GM18520 (cell line): ENCODE measurements at regions not wholly inside any gene's neighbourhood (a gene's known extent, or its start where the extent isn't known, plus 50 kb on each side); places are given as distances from the start of the nearest gene placed in this dataset.
"Not testable (repeated sequence)": the region's sequence is repeated elsewhere in the genome, so short reads cannot be mapped to it uniquely, and the experiment has no call there.

ENCODE experiments used
- ATAC-seq: cut with Tn5 transposase; IDR thresholded peaks from one replicate; pipeline ENCODE4 v1.9.1; 2021; ENCODE audit not compliant: unreplicated experiment

- ATAC-seq, result no peak
Measured at GRCh38 chr17:72565006-72565405, 444.2 kb downstream of the SOX9 start.

- no peak for ATAC-seq
Measured at GRCh38 chr17:72565758-72566157, 444.9 kb downstream of the SOX9 start.

- ATAC-seq, result no peak
Measured at GRCh38 chr17:72566671-72567484, 446.1 kb downstream of the SOX9 start.

GRCh38 chr17:72567774-72568173 is 447.0 kb downstream of the SOX9 start:
- ATAC-seq, result no peak

DNA sequence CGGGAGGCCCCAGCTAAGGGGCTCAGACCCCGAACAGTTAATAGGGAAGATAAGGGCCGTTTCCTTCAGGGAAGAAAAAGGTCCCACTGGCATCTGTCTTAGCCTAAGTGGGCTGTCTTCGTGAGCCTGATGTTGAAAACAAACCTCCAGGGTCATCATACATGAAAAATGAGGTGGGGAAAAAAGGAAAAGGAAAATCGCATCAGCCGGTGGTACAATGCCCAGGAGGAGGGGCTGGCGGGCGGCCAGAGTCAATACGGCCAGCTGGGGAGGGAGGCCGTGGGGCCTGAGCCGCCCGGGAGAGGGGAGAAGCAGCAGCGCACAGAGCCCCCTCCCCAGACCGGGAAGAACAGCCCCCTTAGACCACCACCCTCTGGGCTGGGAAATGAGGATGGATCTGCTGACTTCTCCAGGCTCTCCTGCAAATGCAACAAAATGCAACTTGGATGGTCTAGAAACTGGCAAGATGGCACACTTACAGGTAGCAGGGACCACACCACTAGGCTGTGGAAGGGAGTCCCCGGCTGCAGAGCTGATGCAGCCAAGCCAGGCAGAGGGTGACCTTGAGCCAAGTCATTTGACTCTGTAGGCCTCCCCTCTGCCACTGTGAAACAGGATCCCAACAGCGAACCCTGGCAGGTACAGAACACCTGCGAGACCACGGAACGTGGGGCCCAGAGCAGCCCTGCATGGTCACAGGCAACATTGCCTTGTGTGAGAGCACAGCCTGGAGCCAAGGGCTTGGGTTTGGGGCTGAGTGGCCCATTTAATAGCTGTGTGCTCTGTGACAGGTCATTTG is 448.5 kb downstream of the SOX9 start:
- ATAC-seq, result no peak

GRCh38 chr17:72571813-72572396 is 451.1 kb downstream of the SOX9 start:
- no peak for ATAC-seq

DNA sequence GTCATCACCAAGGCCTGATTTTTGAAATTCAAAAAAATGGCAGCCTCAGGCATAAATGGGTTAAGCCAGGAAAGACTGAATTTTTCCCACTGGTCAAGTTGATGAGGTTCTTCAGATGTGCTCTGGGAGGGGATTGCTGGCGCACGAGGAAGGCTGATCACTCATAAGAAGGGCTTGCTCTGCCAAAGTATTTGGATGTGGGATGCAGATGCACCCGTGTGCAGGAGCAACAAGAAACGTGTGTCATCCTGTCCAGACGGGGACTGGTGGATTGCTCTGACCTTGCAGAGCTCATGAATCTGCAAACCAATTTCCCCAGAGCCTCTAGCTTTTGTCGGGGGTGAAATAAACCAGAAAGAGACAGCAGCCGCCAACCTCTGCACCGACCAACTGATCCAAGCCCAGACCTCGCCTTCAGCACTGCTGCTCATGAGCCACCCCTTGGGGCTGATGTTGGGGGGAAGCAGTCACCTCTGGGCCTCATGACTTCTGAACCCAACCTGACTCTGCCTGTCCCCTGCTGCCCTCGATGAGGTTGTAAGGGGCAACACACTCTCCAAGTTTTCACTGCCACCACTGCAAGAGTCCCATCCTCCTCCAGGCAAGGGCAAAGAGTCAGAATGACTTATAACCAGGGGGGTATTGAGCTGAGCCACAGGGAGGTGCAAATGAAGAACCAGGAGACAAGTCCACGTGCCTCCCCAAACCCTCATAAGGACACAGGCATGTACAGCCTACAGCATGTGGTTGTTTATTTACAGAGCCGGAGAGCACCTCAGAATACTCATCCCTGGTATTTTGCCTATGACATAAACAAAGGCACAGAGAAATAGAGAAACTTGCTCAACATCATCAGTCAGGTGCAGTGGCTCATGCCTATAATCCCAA is 452.0 kb downstream of the SOX9 start:
- ATAC-seq, result no peak

GRCh38 chr17:72573492-72573801 is 452.6 kb downstream of the SOX9 start:
- ATAC-seq, result not testable (repeated sequence)

- ATAC-seq, result no peak
Measured at GRCh38 chr17:72574675-72575510, 454.1 kb downstream of the SOX9 start.

GRCh38 chr17:72575542-72576233 is 454.9 kb downstream of the SOX9 start:
- ATAC-seq, result no peak

DNA sequence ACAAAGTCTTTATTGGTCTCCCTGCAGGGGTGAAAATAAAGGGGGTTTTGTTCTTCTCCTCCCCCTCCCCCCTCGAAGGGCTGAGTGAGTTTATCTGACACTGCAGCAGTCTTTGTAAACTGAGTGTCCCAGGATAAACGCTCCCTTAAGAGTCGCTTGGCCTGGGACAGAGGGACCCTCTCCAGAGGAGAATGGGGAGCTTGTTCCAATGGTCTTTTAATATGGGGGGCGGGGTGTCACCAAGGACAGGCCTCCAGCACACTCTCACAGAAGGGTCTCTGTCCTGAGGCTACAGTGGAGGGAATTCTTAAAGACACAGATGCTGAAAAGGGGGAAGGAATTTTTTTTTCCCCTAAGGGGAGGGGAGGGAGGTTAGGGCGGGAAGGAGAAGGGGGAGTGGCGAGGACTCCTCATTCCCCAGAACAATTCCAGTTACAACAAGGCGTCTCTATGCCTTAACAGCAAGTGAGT is 455.5 kb downstream of the SOX9 start:
- ATAC-seq, result no peak

GRCh38 chr17:72578817-72579470 is 458.1 kb downstream of the SOX9 start:
- ATAC-seq, result no peak

GRCh38 chr17:72579990-72580320 is 459.1 kb downstream of the SOX9 start:
- no peak for ATAC-seq

DNA sequence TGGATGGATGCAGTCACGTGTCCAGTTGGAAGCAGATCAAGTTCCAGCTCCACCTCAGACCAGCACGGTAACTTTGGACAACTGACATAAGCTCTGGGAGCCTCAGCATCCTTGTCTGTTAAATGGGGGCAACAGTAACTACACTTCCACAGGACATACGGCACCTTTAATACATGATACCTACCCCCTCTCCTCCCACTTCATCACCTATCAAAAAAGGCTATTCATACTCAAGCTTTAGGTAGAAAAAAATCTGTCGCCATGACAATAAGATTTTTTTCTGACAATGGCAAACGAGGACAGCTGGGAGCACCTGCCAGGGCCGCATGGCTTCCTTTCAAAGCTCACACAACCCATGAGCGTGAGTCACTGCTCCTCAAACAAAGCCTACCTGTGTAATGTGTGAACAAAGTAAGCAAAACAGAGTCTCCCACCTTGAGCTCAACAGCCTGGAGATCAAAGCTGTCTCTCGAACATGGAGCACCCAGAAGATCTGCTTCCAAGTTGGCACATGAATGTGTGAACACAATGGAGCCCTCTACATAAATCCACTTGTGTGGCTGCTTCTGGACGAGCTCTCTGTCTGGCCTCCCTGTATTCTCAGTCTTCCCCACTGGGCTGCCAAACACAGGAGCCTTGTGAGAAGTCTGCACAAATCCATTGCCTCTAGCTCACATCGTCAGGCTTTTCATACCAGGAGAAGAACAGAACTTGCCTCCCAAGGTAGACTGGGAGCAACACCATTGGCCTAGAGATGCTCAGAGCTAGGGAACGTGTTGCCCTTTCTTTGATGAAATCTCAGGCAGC is 459.7 kb downstream of the SOX9 start:
- ATAC-seq, result no peak

DNA sequence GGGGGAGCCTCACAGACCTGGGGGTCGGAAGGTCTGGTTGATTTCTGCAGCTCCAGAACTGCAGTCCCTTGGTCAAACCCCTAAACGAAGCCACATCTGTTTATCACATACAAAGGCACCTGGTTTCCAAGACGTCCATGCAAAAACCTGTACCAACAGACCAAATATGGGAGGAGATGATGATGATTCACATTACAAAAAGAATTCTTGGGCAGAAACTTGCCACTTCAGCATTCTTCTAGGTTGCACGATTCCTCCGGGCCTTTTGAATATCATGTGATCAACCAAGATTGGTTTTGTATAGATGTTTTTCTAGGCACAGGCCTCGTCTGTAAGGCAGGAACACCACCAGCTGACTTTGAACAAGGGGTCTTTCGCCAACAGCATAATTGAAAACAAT is 466.3 kb downstream of the SOX9 start:
- no peak for ATAC-seq

- no peak for ATAC-seq
Measured at GRCh38 chr17:72587773-72588511, 467.1 kb downstream of the SOX9 start.

DNA sequence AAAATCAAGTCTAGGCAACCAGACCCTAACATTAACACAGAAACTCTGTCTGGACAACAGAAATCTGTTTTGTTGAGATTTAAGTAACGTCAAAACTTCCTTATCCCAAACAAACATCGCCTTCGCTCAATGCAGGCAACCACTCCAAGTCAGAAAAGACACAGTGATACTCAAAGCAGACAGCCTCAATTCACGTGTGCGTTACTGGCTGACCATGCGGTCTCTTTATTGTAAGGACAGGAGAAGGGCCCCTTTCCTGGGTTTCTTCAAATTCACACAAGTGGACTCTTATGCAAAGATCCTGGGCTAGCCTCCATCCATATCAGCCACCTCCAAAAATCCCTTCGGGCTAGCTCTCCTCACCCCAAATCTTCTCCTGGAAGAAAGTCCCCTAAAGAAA is 467.7 kb downstream of the SOX9 start:
- ATAC-seq, result no peak

GRCh38 chr17:72588961-72589360 is 468.1 kb downstream of the SOX9 start:
- no peak for ATAC-seq
